ENCODE measurements at regions not wholly inside any gene's neighbourhood (a gene's known extent, or its start where the extent isn't known, plus 50 kb on each side); places are given as distances from the start of the nearest gene placed in this dataset.

DNA sequence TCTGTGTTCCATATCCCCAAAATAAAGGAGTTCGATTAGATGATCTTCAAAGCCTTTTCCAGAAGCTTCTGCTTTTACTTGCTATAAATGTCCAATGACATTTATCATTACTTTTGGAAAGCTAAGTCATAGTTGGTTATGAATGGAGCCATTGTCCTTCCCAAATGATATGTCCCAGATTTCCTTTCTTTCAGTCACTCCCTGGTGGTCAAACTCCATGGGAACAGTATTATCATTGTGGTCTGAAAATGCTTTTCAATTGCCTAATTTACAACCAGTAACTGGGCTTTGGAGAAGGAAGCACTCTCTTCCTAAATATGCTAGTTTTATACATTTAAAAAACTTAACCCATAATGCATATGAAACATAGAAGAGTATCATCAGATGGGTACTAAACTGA lies 571.5 kb upstream of the AMOT start:
- Histone ChIP-seq H3K4me1 (no peaks in the 10 kb centered on the region), H3K9me3 (no peaks in the 10 kb centered on the region), H3K4me3 (no peak overlapping the region), H3K27me3 (no peaks in the 10 kb centered on the region), H3K27ac (no peak overlapping the region), H3K36me3 (no peaks in the 10 kb centered on the region)
- no peak for DNase-seq
- WGBS, 2 donors = 43 to 47% methylated on average over 1 of the region's 1 CpG
- intact Hi-C loops (cut with DNase I) = no loop called here
- no peak for TF ChIP-seq POLR2A (IDR thresholded peaks at IDR 0.05)
- TF ChIP-seq, protein P1, sequence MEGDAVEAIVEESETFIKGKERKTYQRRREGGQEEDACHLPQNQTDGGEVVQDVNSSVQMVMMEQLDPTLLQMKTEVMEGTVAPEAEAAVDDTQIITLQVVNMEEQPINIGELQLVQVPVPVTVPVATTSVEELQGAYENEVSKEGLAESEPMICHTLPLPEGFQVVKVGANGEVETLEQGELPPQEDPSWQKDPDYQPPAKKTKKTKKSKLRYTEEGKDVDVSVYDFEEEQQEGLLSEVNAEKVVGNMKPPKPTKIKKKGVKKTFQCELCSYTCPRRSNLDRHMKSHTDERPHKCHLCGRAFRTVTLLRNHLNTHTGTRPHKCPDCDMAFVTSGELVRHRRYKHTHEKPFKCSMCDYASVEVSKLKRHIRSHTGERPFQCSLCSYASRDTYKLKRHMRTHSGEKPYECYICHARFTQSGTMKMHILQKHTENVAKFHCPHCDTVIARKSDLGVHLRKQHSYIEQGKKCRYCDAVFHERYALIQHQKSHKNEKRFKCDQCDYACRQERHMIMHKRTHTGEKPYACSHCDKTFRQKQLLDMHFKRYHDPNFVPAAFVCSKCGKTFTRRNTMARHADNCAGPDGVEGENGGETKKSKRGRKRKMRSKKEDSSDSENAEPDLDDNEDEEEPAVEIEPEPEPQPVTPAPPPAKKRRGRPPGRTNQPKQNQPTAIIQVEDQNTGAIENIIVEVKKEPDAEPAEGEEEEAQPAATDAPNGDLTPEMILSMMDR (IDR thresholded peaks at IDR 0.05) = no peak

DNA sequence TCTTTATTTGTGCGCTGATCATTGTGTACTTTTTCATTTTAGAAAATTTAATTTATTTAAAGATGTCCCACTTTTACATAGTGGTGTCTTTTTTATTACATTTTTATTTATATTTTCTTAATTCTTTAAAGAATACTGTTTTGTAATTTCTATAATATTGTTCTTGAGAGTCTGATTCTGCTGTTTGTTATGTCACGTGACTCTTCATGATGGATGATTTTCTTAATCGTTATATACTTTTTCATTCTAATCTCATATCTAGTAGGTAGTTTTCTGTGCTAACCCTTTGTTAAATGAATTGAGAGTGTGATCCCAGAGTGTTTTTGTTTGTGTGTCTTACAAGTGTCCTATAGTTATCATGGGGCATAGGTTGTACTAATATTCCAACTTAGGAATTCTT lies 568.2 kb upstream of the AMOT start:
- Histone ChIP-seq H3K4me3 (no peak overlapping the region), H3K9me3 (no peaks in the 10 kb centered on the region), H3K27ac (no peak overlapping the region), H3K36me3 (no peaks in the 10 kb centered on the region), H3K27me3 (no peaks in the 10 kb centered on the region), H3K4me1 (no peaks in the 10 kb centered on the region)
- 92 to 97% methylated on average over 3 of the region's 3 CpGs for WGBS, 2 donors
- TF ChIP-seq POLR2A (IDR thresholded peaks at IDR 0.05) = no peak
- no peak for DNase-seq
- intact Hi-C loops (cut with DNase I) = no loop called here

DNA sequence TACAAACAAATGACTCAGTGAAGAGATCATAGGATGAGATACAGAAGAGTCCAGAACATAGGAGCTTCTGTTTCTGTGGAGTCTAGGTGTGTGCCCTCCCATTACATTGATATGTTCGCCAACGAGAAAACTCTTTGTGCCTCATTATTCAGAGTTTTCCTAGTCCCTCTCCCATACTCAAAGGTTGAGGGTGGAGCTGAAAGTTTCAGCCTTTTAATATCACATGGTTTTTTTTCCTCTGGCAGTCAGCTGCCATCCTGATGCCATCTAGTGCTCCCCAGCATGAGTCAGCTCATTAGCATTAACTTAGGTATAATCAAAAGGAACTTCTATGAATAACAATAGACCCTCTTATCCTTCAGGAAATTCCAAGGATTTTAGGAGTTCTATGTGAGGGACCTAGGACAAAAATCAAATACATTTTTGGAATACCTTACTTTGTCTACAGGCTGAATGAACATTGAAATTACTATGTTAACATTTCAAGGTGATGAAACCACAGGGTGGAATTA lies 559.6 kb upstream of the AMOT start:
- Histone ChIP-seq H3K4me1 (no peaks in the 10 kb centered on the region), H3K27me3 (no peaks in the 10 kb centered on the region), H3K27ac (no peak overlapping the region), H3K36me3 (no peaks in the 10 kb centered on the region), H3K4me3 (no peak overlapping the region), H3K9me3 (no peaks in the 10 kb centered on the region)
- no peak for DNase-seq
- TF ChIP-seq, protein P1 (IDR thresholded peaks at IDR 0.05) = no peak
- no peak for TF ChIP-seq POLR2A (IDR thresholded peaks at IDR 0.05)
- 47% methylated on average over 2 of the region's 2 CpGs; no CpG with 5 or more reads in 1 of the 2 donors for WGBS, 2 donors
- intact Hi-C loops (cut with DNase I) = no loop called here

DNA sequence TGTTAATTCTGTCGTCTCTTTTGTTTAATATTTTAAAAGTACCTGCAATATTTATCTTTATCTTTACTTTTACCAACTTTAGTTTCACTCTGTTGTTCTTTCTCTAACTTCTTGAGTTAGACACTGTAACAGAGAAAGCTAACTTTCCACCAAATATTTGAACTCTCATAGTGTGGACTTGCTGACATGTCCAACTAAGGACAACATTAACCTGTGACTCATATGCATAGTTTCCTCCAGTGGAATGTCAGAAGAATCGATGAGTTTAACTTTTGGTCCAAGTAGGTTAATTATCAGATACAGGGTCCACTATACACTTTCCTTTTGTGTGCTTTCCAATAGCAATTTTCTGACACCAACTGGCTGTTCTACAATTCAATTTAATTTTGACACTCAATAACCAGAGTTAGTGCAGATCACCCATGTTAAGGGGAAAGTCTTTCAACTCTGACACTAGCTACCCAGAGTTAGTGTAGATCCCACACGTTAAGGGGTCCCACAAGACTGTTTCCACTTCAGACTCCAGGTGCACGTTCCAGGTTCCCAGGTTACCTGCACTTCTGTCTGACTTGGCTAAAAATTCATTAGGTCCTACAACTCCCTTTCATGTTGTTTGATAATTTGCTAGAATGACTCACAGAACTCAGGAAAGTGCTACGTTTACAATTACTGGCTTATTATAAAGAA lies 559.0 kb upstream of the AMOT start:
- 49 to 67% methylated on average over 3 to 5 of the region's 5 CpGs for WGBS, 2 donors
- TF ChIP-seq, protein P1 (IDR thresholded peaks at IDR 0.05) = no peak
- TF ChIP-seq POLR2A (IDR thresholded peaks at IDR 0.05) = no peak
- no peaks in the 10 kb centered on the region for H3K36me3 ChIP-seq
- intact Hi-C loops (cut with DNase I) = no loop called here
- no peak for DNase-seq
- H3K4me3 ChIP-seq = no peak overlapping the region
- H3K4me1 ChIP-seq = no peaks in the 10 kb centered on the region
- H3K27ac ChIP-seq = no peak overlapping the region
- no peaks in the 10 kb centered on the region for H3K9me3 ChIP-seq
- no peaks in the 10 kb centered on the region for H3K27me3 ChIP-seq

DNA sequence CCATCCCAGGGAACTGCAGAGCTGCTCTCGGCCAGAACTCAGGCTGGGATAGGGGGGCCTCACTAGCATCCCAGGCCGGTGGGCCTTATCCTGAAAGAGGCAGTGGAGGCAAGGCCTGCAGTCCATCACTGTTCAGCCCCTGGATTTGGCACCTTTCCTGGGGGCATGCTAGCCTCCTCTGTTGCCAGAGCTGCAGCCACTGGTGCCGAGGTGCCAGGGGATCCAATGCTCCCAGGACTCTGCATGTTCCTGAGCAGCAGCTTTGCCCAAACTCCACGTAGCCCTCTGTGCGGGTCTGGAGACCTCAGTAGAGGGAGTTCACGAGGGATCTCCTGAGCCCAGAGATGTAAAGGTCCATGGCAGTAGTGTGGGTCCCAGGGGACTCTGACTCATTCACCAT lies 551.7 kb upstream of the AMOT start:
- no peak overlapping the region for H3K27ac ChIP-seq
- no peak overlapping the region for H3K4me3 ChIP-seq
- intact Hi-C loops (cut with DNase I) = no loop called here
- no peaks in the 10 kb centered on the region for H3K4me1 ChIP-seq
- no peak for DNase-seq
- H3K9me3 ChIP-seq = no peaks in the 10 kb centered on the region
- no peak for TF ChIP-seq POLR2A (IDR thresholded peaks at IDR 0.05)
- TF ChIP-seq, protein P1 (IDR thresholded peaks at IDR 0.05) = no peak
- WGBS, 2 donors = 80% methylated on average over 4 of the region's 6 CpGs; no CpG with 5 or more reads in 1 of the 2 donors
- H3K27me3 ChIP-seq = no peaks in the 10 kb centered on the region
- no peaks in the 10 kb centered on the region for H3K36me3 ChIP-seq

Measured in esophagus squamous epithelium (tissue), 5 donors.